IPS-20b (cell line): ENCODE measurements at regions not wholly inside any gene's neighbourhood (a gene's known extent, or its start where the extent isn't known, plus 50 kb on each side); places are given as distances from the start of the nearest gene placed in this dataset.

ENCODE experiments used
- H3K27ac ChIP-seq: one replicate; pipeline ENCODE4 v1.5.1; 2013; ENCODE audit warnings: low read length
- H3K27me3 ChIP-seq: 2 replicates; pipeline ENCODE4 v1.6.1; 2013; ENCODE audit warnings: mild to moderate bottlenecking, low read length, inconsistent platforms; ENCODE audit not compliant: insufficient read depth
- H3K36me3 ChIP-seq: 2 replicates; pipeline ENCODE4 v1.6.1; 2013; ENCODE audit warnings: low read depth, mild to moderate bottlenecking, inconsistent platforms, low read length, moderate library complexity; ENCODE audit not compliant: insufficient read depth
- H3K4me1 ChIP-seq: 2 replicates; pipeline ENCODE4 v1.6.1; 2013; ENCODE audit warnings: mild to moderate bottlenecking, control low read depth, inconsistent platforms, low read length, moderate library complexity; ENCODE audit not compliant: insufficient read depth
- H3K4me3 ChIP-seq: 2 replicates; pipeline ENCODE4 v1.5.1; 2013; ENCODE audit warnings: mild to moderate bottlenecking, low read length, inconsistent platforms
- H3K9ac ChIP-seq: 2 replicates; pipeline ENCODE4 v1.6.1; 2013; ENCODE audit warnings: low read depth, mild to moderate bottlenecking, inconsistent platforms, low read length, moderate library complexity
- H3K9me3 ChIP-seq: 2 replicates; pipeline ENCODE4 v1.6.1; 2013; ENCODE audit warnings: mild to moderate bottlenecking, low read depth, low read length, inconsistent platforms; ENCODE audit not compliant: insufficient read depth

GRCh38 chr20:50392138-50392866 lies 117.9 kb upstream of the PTPN1 start:
- no peak overlapping the region for H3K4me3 ChIP-seq
- H3K9ac ChIP-seq = no peak overlapping the region
- no peaks in the 10 kb centered on the region for H3K36me3 ChIP-seq
- no peaks in the 10 kb centered on the region for H3K27me3 ChIP-seq
- no peak overlapping the region for H3K27ac ChIP-seq
- no peaks in the 10 kb centered on the region for H3K9me3 ChIP-seq
- no peaks in the 10 kb centered on the region for H3K4me1 ChIP-seq

DNA sequence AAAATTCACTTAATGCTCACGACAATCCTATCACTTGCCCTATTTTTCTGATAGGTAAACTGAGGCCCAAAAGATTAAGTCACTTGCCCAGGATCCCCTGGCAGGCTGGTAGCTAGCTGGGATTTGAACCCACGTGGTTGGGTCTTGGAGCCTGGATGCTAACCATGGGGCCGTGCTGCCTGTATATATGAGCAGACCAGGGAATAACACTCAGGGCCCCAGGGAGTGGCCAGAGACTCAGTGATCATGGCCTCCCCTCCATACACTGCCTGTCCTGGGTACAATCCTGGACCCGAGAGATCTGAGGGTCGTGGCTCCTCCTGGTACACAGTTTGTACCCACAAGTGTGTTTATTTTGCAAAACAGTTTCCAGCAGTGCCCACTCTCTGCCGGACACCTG lies 116.9 kb upstream of the PTPN1 start:
- H3K4me1 ChIP-seq = no peaks in the 10 kb centered on the region
- no peak overlapping the region for H3K4me3 ChIP-seq
- no peaks in the 10 kb centered on the region for H3K27me3 ChIP-seq
- no peaks in the 10 kb centered on the region for H3K36me3 ChIP-seq
- H3K9me3 ChIP-seq = no peaks in the 10 kb centered on the region
- no peak overlapping the region for H3K9ac ChIP-seq
- H3K27ac ChIP-seq = no peak overlapping the region

DNA sequence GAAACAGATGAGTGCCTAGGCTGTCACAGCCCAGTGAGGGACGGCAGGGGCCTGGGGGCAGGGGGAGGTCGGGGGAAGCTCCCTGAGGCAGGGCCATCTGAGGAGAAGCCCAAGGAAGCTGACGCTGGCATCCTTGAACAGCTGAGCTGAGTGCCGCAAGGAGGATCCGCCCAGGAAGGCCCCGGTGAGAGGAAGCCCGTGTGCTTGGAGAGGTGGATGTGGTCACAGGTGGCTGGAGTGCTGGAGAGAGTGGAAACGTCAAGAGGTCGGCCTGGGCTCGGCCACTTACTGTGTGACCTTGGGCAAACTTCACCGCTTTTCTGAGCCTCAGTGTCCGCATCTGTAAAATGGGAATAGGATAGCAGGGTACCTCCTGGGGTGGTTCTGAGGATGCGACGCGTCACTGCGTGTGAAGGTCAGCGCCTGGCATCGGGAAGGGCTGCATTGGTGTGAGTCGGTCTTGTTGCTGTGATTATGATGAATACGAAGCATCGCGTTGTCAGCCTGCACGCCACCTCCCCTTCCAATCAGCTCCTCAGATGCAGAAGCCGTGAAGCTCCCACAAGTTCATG lies 116.1 kb upstream of the PTPN1 start:
- H3K9me3 ChIP-seq = no peaks in the 10 kb centered on the region
- H3K27ac ChIP-seq = no peak overlapping the region
- no peak overlapping the region for H3K4me3 ChIP-seq
- H3K27me3 ChIP-seq = no peaks in the 10 kb centered on the region
- no peak overlapping the region for H3K9ac ChIP-seq
- no peaks in the 10 kb centered on the region for H3K36me3 ChIP-seq
- H3K4me1 ChIP-seq = no peaks in the 10 kb centered on the region

- no peak overlapping the region for H3K4me3 ChIP-seq
Measured at GRCh38 chr20:50394569-50394968, 115.6 kb upstream of the PTPN1 start.

DNA sequence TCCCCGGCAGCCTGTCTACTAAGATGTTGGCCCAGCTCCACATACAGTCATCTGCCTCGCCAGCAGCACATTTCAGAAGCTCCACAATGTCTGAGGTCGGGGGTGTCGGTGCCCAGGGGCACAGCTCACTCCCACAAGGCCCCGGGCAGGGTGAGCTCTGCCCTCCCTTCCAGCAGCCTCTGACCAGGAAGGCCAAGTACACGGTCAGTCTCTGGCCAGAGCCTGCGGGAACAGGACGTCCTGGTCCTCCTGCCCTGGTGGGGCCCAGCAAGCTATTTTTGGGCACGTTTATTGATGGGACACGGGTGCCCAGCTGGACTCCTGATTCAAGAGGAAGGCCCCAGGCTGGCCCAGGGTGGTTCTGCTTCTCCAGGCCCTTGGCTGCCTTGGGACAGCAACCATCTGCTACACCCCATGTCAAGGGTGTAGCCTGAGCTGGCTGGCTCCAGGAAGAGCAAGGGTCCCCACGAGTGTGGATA lies 114.9 kb upstream of the PTPN1 start:
- Histone ChIP-seq H3K27me3 (no peaks in the 10 kb centered on the region), H3K27ac (no peak overlapping the region), H3K9ac (no peak overlapping the region), H3K36me3 (no peaks in the 10 kb centered on the region), H3K4me1 (no peaks in the 10 kb centered on the region), H3K4me3 (no peak overlapping the region), H3K9me3 (no peaks in the 10 kb centered on the region)

More at GRCh38 chr20:50394569-50394968, 115.6 kb upstream of the PTPN1 start:
- Histone ChIP-seq H3K9me3 (no peaks in the 10 kb centered on the region), H3K27ac (no peak overlapping the region), H3K4me1 (no peaks in the 10 kb centered on the region), H3K36me3 (no peaks in the 10 kb centered on the region), H3K9ac (no peak overlapping the region), H3K27me3 (no peaks in the 10 kb centered on the region)

- Histone ChIP-seq H3K27ac (no peak overlapping the region), H3K27me3 (no peaks in the 10 kb centered on the region), H3K4me3 (no peak overlapping the region), H3K4me1 (no peaks in the 10 kb centered on the region), H3K36me3 (no peaks in the 10 kb centered on the region), H3K9ac (no peak overlapping the region), H3K9me3 (no peaks in the 10 kb centered on the region)
Measured at GRCh38 chr20:50395914-50396488, 114.2 kb upstream of the PTPN1 start.

GRCh38 chr20:50396623-50397022 lies 113.6 kb upstream of the PTPN1 start:
- Histone ChIP-seq H3K36me3 (no peaks in the 10 kb centered on the region), H3K4me1 (no peaks in the 10 kb centered on the region), H3K27ac (no peak overlapping the region)

GRCh38 chr20:50397058-50397457 lies 113.1 kb upstream of the PTPN1 start:
- Histone ChIP-seq H3K4me3 (no peak overlapping the region), H3K36me3 (no peaks in the 10 kb centered on the region), H3K4me1 (no peaks in the 10 kb centered on the region), H3K9ac (no peak overlapping the region), H3K27ac (no peak overlapping the region), H3K9me3 (no peaks in the 10 kb centered on the region), H3K27me3 (no peaks in the 10 kb centered on the region)

More at GRCh38 chr20:50396623-50397022, 113.6 kb upstream of the PTPN1 start:
- no peak overlapping the region for H3K9ac ChIP-seq
- no peak overlapping the region for H3K4me3 ChIP-seq
- no peaks in the 10 kb centered on the region for H3K9me3 ChIP-seq
- H3K27me3 ChIP-seq = no peaks in the 10 kb centered on the region

DNA sequence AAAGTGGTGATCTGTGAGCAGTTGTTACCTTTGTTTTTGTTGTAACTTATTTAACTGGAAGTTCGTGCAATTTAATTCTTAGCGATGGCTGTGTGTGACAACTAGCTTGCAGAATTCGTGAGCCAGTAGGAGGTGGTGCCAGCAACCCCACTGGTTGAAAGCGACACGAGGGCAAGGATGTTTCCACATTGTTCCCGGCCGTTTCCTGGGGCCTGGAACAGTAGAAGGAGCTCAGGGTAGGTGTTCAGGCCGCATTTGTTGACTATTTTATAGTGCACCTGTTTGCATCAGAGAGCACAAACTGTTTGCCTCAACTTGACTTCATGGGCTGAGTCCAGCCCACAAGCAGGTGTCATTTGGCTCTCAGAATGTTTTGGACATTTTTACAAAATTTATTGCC lies 112.1 kb upstream of the PTPN1 start:
- Histone ChIP-seq H3K9me3 (no peaks in the 10 kb centered on the region), H3K27ac (no peak overlapping the region), H3K4me1 (no peaks in the 10 kb centered on the region), H3K9ac (no peak overlapping the region), H3K4me3 (no peak overlapping the region), H3K36me3 (no peaks in the 10 kb centered on the region), H3K27me3 (no peaks in the 10 kb centered on the region)

DNA sequence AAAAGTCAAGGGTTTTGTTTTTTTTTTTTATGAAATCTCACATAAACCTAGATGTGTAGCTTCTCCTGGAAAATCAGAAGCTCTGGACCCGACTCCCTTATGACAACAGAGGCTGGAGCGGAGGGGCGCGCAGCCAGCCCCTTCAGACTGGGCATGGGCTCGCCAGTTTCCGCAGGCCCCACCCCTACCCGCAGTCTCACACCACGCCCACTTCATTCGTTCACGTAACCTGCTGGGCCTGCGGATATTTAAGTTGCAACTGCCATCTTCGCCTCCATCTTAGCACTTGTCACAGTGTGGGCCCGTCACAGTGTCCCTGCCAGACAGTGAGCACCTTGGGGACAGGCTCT lies 111.7 kb upstream of the PTPN1 start:
- no peak overlapping the region for H3K27ac ChIP-seq
- no peak overlapping the region for H3K4me3 ChIP-seq
- no peaks in the 10 kb centered on the region for H3K4me1 ChIP-seq
- no peak overlapping the region for H3K9ac ChIP-seq
- H3K27me3 ChIP-seq = no peaks in the 10 kb centered on the region
- H3K36me3 ChIP-seq = no peaks in the 10 kb centered on the region
- H3K9me3 ChIP-seq = no peaks in the 10 kb centered on the region

- Histone ChIP-seq H3K9ac (no peak overlapping the region), H3K9me3 (no peaks in the 10 kb centered on the region), H3K27me3 (no peaks in the 10 kb centered on the region), H3K27ac (no peak overlapping the region), H3K4me3 (no peak overlapping the region), H3K4me1 (no peaks in the 10 kb centered on the region), H3K36me3 (no peaks in the 10 kb centered on the region)
Measured at GRCh38 chr20:50398821-50399554, 111.2 kb upstream of the PTPN1 start.

DNA sequence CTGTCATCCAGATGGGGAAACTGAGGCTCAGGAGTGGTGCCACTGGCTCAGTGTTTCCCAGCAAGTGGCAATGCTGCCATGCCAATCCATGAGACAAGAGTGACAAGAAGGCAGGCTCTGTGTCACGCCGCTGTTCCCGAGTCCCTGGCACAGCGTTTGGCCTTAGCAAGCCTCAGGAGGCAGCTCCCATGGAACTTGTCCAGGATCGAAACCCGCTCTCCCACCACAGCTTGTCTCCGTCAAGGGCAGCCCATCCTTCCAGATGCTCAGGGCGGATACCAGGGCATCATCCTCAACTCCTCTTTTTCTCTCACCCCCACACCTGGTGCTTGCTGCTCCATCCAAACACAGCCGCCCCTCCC lies 110.6 kb upstream of the PTPN1 start:
- no peaks in the 10 kb centered on the region for H3K9me3 ChIP-seq
- H3K4me3 ChIP-seq = no peak overlapping the region
- no peak overlapping the region for H3K27ac ChIP-seq
- H3K9ac ChIP-seq = no peak overlapping the region
- H3K27me3 ChIP-seq = no peaks in the 10 kb centered on the region
- no peaks in the 10 kb centered on the region for H3K4me1 ChIP-seq
- no peaks in the 10 kb centered on the region for H3K36me3 ChIP-seq
